GM21447 (cell line): ENCODE measurements at regions not wholly inside any gene's neighbourhood (a gene's known extent, or its start where the extent isn't known, plus 50 kb on each side); places are given as distances from the start of the nearest gene placed in this dataset.

Experiments
- ATAC-seq: cut with Tn5 transposase; IDR thresholded peaks from one replicate; pipeline ENCODE4 v1.9.1; 2021; ENCODE audit not compliant: unreplicated experiment

GRCh38 chr6:153898360-153899059, 140.5 kb upstream of the OPRM1 start:
- ATAC-seq = no peak

- no peak for ATAC-seq
These were observed 156.6 kb upstream of the OPRM1 start for GRCh38 chr6:153882411-153882810.

DNA sequence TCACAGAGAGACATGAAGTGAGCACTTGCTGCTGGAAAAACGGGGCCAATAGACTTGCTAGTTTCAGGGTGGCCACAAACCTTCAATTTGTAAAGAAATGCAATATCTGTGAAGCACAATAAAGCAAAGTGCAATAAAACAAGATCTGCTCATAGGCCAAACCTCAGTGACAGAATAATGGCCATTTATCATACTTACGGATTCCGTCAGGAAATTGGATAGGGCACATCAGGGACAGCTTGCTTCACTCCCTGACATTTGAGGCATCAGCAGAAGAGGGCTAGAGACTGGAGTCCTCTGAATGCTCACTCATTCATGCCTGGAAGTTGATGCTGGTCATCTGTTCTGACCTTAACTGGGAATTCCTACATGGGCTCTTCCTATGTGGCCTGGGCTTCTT, 165.5 kb upstream of the OPRM1 start:
- ATAC-seq = no peak

DNA sequence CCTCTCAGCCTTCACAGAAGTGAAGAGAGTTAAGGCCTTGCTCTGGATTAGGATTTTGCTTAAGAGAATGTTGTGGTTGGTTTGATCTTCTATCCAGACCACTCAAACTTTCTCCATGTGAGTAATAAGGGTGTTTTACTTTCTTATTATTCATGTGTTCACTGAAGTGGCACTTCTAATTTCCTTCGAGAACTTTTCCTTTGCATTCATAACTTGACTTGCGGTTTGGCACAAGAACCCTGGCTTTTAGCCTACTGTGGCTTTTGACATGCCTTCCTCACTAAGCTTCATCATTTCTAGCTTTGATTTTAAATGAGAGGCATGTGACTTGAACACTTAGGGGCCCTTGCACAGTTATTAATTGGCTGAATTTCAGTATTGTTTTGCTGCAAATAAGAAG, 166.1 kb upstream of the OPRM1 start:
- no peak for ATAC-seq

GRCh38 chr6:153862927-153863326, 176.1 kb upstream of the OPRM1 start:
- ATAC-seq = no peak

DNA sequence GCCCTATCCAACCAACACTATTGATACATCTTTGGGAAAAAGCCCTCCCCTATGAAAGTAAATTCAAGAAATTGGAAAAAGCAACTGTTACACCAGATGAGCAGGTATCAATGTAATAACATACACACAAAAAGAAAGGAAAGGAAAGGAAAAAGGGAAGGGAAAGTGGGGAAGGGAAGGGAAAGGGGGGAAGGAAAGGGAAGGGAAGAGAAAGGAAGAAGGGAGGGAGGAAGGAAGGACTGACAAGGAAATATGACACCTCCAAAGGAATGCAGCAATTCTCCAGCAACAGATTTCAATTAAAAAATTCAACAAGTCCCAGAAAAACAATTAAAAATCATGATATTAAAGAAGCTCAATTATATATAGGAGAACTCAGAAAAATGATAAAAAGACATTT, 176.9 kb upstream of the OPRM1 start:
- no peak for ATAC-seq

GRCh38 chr6:153858529-153858928, 180.5 kb upstream of the OPRM1 start:
- no peak for ATAC-seq

DNA sequence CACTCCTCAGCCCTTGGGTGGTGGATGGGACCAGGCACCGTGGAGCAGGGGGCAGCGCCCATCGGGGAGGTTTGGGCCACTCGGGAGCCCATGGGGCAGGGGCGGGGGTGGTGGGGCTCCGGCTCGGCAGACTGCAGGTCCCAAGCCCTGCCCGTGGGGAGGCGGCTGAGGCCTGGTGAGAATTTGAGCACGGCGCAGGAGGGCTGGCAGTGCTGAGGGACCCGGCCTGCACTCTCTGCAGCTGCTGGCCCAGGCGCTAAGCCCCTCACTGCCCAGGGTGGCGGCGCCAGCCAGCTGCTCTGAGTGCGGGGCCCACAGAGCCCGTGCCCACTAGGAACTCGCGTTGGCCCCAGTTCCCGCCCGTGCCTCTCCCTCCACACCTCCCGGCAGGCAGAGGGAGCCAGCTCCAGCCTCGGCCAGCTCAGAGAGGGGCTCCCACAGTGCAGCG, 182.1 kb upstream of the OPRM1 start:
- no peak for ATAC-seq

- no peak for ATAC-seq
These were observed 186.6 kb upstream of the OPRM1 start for GRCh38 chr6:153852481-153852880.

DNA sequence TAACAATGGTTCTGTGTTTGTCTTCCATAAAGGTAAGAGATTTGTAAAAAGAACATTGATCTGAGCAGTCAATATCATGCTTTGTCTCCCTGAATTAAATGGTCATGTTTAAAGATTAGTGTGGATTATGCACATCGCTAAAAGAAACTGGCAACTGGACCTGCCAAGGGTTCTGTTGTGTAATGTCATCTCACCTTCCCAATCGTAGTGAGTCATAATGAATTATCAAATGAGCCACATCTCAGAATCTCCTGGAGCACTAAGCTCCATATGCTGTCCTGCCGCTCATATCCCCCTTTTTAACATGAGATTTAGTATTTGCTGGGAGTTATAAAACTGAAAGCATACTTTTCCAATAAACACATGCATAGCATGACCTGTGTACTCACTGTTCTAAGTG, 187.0 kb upstream of the OPRM1 start:
- no peak for ATAC-seq

DNA sequence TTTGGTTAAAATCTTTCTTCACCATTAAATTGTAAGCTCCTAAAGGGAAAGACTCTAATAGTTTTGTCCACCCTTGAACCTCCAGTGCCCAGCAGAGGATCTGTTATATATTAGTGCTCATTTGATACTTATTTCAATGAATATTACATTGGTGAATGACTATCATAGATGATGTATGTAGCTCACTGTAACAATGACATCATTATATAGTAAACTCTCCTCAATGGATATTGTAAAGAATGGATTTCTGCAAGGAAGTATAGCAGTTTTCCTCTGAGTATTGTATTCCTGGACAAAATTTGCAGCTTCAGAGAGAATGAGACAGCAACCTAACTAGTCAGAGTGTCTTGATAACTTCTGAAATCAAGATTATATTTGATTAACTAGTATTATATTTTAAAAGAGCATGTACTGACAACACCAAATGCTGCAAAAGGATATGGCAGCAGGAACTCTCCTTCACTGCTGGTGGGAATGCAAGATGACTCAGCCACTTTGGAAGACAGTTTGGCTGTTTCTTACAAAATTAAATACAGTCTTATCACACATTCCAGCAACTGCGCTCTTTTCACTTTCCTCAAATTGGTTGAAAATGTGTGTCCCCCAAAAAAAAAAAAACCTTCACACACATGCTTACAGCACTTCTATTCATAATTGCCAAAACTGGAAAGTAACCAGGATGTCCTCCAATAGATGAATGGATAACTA, 189.8 kb upstream of the OPRM1 start:
- ATAC-seq = no peak

GRCh38 chr6:153843420-153843819, 195.6 kb upstream of the OPRM1 start:
- ATAC-seq = no peak

GRCh38 chr6:153842491-153842890, 196.5 kb upstream of the OPRM1 start:
- ATAC-seq = no peak

DNA sequence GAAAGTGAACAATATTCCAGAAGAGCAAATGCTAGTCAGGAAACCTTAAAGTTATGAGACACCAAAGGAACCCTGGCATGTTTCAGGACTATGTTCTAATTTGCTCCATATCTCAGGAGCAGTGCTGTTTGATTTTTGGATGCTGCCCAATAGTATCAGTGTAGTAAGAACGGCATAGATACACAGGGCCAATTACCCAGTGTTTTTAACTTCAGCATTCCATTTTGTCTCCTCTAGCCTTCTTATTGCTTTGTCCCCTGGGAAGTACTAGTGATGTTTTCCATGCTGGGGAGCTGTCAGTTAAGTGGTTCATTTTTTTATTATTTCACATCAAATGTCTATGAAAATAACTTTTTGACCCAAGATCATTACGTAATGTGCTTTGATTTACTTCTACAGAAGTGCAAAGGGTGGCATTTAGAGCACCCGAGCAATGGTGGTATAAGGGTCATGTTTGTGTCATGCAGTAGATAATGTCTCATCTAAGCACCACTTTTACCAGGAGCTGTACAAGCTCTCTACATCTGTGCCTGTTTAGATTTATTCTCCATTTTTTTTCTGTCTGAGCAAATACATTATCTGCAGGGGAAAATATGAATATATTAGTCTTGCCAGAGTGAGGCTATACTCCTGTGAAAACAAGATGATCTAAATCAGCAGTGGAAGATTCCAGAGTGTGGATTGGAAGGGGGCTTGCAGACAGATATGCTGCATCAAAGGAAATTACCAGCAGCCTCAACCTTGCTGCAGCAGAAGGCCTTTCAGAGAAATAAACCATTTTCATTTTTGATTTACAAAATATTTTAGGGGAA, 198.8 kb upstream of the OPRM1 start:
- no peak for ATAC-seq

DNA sequence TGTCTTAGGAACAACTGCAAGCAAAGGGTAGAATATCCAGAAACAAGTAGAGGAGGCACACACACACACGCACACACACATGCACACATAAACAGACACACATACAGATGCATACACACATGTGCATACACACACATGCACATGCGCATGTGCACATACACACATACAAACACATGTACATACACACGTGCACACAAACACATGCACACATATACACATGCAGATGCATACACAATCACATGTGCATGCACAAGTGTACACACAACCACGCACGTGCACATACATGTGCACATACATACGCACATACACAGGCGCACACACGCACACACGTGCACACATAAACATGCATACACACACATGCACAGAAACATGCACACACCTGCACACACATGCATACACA, 206.5 kb upstream of the OPRM1 start:
- ATAC-seq = no peak

DNA sequence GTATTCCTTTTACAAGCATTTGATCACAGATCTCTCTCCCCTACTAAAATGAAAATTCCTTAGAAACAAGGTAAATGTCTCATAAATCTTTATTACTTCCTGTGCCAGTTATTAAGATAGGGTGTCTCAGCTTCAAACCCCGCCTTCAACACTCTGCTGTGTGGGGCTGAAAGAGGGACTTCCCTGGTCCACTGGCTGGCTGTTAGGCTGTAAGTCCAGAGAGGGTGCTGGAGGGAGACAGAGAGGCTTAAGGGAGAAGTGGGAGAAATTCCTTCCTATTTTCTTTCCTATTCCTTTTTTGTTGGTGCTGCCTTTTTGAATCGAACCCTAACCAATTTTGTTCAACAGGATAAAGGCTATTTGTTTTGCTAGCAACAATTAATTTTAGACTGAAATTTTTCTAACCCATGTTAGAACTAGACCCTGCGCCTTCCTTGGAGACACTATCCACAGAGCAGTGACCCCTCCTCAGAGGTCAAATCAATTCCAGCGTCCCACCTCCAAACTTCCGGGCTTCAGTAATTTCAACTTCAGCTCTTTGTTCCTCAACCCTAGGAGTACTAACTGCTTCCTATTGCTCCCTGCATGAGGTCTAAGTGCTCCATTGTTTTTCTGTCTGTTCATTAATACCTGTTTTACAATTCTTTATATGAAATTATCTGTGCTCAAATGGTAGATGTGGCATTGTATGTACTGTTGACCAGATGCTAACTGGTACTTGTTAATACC, 207.5 kb upstream of the OPRM1 start:
- ATAC-seq = no peak

DNA sequence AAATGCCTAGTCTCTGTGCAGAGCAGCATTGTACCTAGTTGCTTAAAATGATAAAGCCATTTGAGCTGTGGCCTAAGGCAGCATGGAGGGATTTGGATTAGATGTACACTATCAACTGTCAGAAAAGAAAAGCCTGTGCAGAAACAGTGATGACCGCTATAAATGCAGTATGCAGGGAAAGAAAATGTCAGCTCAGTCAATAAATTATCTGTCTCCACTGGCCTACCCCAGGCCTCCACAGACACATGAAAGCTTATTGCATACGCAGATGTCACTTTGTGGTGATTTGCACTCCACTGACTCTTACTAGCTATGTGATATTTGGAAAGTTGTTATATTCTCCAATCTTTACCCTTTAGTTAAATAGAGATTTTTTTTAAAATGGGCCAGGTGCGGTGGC, 221.9 kb upstream of the OPRM1 start:
- no peak for ATAC-seq

DNA sequence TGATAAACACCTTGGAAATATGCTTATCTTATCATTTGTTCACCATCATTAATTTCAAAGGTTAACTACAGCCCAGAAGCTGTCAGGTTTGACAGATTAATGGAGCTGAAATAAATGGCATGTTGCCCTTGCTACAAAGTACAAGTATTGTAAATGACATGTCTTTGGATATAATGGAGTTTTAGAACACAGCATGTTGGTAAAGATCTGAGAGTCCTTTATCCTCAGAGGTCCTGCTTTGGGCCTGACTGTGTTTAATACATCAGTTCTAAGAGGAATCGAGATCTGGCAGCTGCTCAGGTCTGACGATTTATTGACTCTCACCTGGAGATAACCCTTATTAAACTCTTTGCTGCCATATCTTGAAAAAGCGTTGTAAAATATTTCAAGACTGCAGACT, 222.7 kb upstream of the OPRM1 start:
- ATAC-seq = no peak

DNA sequence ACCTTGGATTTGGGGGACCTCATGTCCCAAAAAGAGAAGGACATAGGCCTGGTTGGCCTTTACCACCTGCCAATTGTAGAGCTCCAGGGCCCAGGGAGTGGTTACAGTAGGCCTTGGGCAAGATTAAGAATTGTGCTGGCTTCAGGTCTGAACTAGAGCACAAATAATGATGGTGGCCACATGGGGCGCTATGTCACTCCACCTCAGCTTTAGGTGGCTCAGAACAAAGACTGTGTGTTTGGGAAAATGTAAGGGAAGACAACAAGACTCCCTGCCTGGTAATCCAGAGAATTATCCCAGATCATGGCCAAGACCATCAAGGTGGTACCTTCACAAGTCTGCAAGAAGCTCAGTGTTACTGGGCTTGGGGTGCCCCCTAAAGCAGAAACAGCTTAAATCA, 224.9 kb upstream of the OPRM1 start:
- no peak for ATAC-seq

- no peak for ATAC-seq
These were observed 234.2 kb upstream of the OPRM1 start for GRCh38 chr6:153804755-153805330.

- ATAC-seq = no peak
These were observed 237.1 kb upstream of the OPRM1 start for GRCh38 chr6:153801917-153802316.
